ENCODE measurements at regions not wholly inside any gene's neighbourhood (a gene's known extent, or its start where the extent isn't known, plus 50 kb on each side); places are given as distances from the start of the nearest gene placed in this dataset.

DNA sequence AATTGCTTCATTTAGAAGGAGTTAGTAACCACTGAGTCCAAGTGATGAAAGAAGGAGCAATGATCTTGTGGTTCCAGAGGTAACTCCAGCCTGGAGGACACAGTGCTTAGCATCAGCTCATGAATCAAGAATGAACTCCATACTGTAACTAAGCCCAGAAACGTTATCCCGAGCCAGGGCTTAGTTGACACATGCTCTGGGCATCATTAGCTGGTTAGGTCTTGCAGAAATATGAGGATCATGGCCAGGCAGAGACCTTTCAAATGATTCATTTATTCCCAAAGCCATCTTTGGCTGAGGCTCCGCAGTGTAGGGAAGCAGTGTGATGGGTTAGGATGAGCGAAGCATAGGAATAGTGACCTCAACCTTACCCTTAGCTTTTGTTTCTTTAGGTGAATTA, 277.4 kb downstream of the FAM76B start:
- H3K4me1 ChIP-seq (ENCODE audit: low read depth): peaks cover 2% of the 10 kb centered on the region
- no peaks in the 10 kb centered on the region for H3K9me3 ChIP-seq (ENCODE audit: low read depth)
- peak in 1 of 2 donors; percentile 67 for DNase-seq (ENCODE audit: low read depth in 1 of 2, low spot score in 1 of 2)
- no peaks in the 10 kb centered on the region for H3K27me3 ChIP-seq
- TF ChIP-seq, protein P1, sequence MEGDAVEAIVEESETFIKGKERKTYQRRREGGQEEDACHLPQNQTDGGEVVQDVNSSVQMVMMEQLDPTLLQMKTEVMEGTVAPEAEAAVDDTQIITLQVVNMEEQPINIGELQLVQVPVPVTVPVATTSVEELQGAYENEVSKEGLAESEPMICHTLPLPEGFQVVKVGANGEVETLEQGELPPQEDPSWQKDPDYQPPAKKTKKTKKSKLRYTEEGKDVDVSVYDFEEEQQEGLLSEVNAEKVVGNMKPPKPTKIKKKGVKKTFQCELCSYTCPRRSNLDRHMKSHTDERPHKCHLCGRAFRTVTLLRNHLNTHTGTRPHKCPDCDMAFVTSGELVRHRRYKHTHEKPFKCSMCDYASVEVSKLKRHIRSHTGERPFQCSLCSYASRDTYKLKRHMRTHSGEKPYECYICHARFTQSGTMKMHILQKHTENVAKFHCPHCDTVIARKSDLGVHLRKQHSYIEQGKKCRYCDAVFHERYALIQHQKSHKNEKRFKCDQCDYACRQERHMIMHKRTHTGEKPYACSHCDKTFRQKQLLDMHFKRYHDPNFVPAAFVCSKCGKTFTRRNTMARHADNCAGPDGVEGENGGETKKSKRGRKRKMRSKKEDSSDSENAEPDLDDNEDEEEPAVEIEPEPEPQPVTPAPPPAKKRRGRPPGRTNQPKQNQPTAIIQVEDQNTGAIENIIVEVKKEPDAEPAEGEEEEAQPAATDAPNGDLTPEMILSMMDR (IDR thresholded peaks at IDR 0.05; ENCODE audit: low read depth, low read length): no peak
- no peaks in the 10 kb centered on the region for H3K36me3 ChIP-seq
- H3K27ac ChIP-seq: no peak overlapping the region
- no peak overlapping the region for H3K4me3 ChIP-seq

DNA sequence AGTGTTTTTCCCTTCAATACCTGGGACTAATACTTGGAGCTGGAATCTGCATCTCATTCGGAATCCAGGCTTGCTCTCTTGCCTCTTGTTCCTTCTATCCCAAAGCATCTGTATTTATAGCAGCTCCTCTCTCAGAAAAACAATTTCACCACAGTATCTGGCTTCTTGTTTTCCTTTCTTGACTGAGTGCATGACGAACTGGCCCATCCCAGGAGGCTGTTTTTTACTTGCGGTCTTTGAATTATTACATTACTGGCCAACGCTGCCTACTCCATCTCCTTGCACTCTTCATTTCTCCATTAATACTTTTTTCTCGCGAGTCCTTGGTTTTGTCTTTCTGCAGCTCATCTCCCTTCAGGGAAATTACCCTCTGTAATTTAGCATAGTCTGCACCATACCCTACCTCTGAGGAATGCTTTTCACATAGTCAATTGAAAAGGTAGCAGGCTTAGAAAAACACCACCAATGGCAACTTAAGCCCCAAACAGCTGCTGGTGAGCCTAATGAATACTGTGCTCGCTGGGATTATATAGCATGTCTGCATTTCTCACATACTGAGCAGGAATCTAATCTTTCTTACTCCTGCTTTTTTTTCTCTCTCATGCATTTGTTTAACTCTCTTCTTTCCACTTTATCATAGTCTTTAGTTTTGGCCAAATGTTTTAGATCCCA, 277.4 kb upstream of the SESN3 start:
- no peaks in the 10 kb centered on the region for H3K36me3 ChIP-seq

DNA sequence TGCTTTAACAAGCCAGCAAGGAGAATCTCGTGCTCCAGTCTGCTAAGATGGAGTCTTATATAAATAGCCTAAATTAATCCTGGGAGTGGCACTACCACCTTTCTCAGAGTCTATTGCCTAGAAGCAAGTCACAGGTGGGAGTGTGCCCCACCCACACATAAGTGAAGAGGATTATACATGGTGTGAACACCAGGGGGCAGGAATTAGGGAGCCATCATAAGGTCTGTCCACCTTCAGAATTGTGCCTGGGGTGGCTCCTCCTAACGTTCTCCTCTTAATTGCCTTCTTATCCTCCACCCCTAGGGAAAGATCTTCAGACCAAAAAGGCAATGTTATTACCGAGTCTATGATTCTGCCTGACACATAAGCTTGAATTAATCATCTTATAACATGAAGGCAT, 276.8 kb upstream of the SESN3 start:
- Histone ChIP-seq H3K4me1 (ENCODE audit: low read depth) (no peaks in the 10 kb centered on the region), H3K27me3 (no peaks in the 10 kb centered on the region), H3K27ac (no peak overlapping the region), H3K9me3 (ENCODE audit: low read depth) (no peaks in the 10 kb centered on the region), H3K36me3 (no peaks in the 10 kb centered on the region), H3K4me3 (no peak overlapping the region)
- TF ChIP-seq, protein P1 (IDR thresholded peaks at IDR 0.05; ENCODE audit: low read depth, low read length): peak; percentile 4
- DNase-seq (ENCODE audit: low read depth in 1 of 2, low spot score in 1 of 2): no peak

More for the DNA sequence above, 277.4 kb upstream of the SESN3 start:
- Histone ChIP-seq H3K4me1 (ENCODE audit: low read depth) (no peaks in the 10 kb centered on the region), H3K27me3 (no peaks in the 10 kb centered on the region), H3K27ac (no peak overlapping the region), H3K9me3 (ENCODE audit: low read depth) (no peaks in the 10 kb centered on the region), H3K4me3 (no peak overlapping the region)
- peak in 1 of 2 donors; percentile 30 for DNase-seq (ENCODE audit: low read depth in 1 of 2, low spot score in 1 of 2)
- TF ChIP-seq, protein P1 (IDR thresholded peaks at IDR 0.05; ENCODE audit: low read depth, low read length): no peak

DNA sequence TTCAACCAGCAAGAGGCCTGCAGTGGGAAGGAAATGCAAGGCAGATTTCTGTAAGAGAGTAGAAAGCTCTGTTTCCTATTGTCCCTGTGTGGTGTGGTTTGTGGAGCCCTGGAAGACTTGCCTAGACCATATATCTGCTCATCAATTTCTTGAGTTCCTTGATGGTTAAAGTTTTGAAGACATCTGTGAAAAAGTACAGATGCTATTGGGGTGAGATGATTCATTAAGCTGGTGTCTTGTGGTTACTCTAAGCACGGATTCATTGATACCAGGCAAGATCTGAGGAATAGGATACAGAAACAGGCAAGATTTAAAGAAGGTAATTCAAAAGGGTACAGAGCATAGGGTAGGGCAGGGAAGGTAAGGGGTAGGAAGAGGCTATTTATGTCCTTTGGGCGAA, 275.8 kb upstream of the SESN3 start:
- no peaks in the 10 kb centered on the region for H3K4me1 ChIP-seq (ENCODE audit: low read depth)
- H3K36me3 ChIP-seq: no peaks in the 10 kb centered on the region
- TF ChIP-seq, protein P1 (IDR thresholded peaks at IDR 0.05; ENCODE audit: low read depth, low read length): no peak
- H3K4me3 ChIP-seq: no peak overlapping the region
- no peaks in the 10 kb centered on the region for H3K27me3 ChIP-seq
- H3K27ac ChIP-seq: no peak overlapping the region
- DNase-seq (ENCODE audit: low read depth in 1 of 2, low spot score in 1 of 2): peak in 1 of 2 donors; percentile 21
- H3K9me3 ChIP-seq (ENCODE audit: low read depth): no peaks in the 10 kb centered on the region

DNA sequence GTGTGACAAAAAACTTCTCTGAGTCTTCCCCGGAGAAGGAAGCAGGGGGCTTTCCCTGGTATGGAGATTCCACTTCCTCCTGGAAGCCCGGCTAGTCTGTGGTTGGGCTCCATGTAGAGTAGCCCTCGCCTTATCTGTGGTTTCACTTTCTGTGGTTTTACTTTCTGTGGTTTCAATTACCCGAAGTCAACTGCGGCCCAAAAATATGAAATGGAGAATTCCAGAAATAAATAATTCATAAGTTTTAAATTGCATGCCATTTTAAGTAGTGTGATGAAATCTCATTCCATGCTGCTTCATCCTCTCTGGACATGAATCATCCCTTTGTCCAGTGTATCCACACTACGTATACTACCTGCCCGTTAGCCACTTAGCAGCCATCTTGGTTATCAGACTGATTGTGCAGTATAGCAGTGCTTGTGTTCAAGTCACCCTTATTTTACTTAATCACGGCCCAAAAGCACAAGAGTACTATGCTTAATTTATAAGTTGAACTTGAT, 275.0 kb upstream of the SESN3 start:
- TF ChIP-seq, protein P1 (IDR thresholded peaks at IDR 0.05; ENCODE audit: low read depth, low read length): no peak
- Histone ChIP-seq H3K27me3 (no peaks in the 10 kb centered on the region), H3K27ac (no peak overlapping the region), H3K9me3 (ENCODE audit: low read depth) (no peaks in the 10 kb centered on the region), H3K36me3 (no peaks in the 10 kb centered on the region), H3K4me1 (ENCODE audit: low read depth) (no peaks in the 10 kb centered on the region), H3K4me3 (no peak overlapping the region)
- peak in 1 of 2 donors; percentile 89 for DNase-seq (ENCODE audit: low read depth in 1 of 2, low spot score in 1 of 2)
